ENCODE measurements at regions not wholly inside any gene's neighbourhood (a gene's known extent, or its start where the extent isn't known, plus 50 kb on each side); places are given as distances from the start of the nearest gene placed in this dataset.

- TF ChIP-seq, protein P1, sequence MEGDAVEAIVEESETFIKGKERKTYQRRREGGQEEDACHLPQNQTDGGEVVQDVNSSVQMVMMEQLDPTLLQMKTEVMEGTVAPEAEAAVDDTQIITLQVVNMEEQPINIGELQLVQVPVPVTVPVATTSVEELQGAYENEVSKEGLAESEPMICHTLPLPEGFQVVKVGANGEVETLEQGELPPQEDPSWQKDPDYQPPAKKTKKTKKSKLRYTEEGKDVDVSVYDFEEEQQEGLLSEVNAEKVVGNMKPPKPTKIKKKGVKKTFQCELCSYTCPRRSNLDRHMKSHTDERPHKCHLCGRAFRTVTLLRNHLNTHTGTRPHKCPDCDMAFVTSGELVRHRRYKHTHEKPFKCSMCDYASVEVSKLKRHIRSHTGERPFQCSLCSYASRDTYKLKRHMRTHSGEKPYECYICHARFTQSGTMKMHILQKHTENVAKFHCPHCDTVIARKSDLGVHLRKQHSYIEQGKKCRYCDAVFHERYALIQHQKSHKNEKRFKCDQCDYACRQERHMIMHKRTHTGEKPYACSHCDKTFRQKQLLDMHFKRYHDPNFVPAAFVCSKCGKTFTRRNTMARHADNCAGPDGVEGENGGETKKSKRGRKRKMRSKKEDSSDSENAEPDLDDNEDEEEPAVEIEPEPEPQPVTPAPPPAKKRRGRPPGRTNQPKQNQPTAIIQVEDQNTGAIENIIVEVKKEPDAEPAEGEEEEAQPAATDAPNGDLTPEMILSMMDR (IDR thresholded peaks at IDR 0.05; ENCODE audit: low read depth, low read length) = no peak
Observed at GRCh38 chr5:30690931-30691330, 502.6 kb upstream of the CDH6 start.

GRCh38 chr5:30687461-30687860 is 506.0 kb upstream of the CDH6 start:
- H3K4me3 ChIP-seq (ENCODE audit: low read depth, low read length) = no peak overlapping the region
- TF ChIP-seq, protein P1 (IDR thresholded peaks at IDR 0.05; ENCODE audit: low read depth, low read length) = no peak

More at GRCh38 chr5:30690931-30691330, 502.6 kb upstream of the CDH6 start:
- H3K4me3 ChIP-seq (ENCODE audit: low read depth, low read length) = no peak overlapping the region

GRCh38 chr5:30686530-30686929 is 507.0 kb upstream of the CDH6 start:
- H3K4me3 ChIP-seq (ENCODE audit: low read depth, low read length) = no peak overlapping the region
- TF ChIP-seq, protein P1 (IDR thresholded peaks at IDR 0.05; ENCODE audit: low read depth, low read length) = no peak

DNA sequence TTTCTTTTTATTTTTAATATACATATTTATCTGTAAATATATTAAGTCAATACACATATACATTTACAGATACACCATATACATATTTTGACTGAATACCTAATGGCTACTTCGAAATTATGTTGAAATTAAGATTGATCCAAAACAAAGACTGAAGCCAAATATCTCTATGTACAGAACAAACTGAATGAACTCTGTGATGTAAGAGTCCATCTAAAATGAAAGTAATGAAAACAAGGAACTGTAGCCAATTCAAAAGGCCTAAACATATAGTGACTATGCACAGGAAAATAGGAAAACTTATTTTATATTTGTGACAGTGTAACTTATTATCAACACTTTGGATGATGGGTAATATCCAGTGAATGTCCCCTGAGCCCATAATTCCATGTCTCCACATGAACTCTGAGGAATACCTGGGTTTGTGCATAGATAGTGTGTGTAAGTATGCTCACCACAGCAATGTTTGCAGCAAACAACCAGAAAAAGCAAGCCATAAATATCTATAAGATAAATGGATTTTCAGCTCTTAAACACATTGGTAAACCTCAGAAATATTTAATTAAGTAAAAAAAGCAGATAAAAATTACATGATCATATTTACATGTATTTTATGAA is 517.2 kb upstream of the CDH6 start:
- TF ChIP-seq, protein P1 (IDR thresholded peaks at IDR 0.05; ENCODE audit: low read depth, low read length) = no peak
- no peak overlapping the region for H3K4me3 ChIP-seq (ENCODE audit: low read depth, low read length)

DNA sequence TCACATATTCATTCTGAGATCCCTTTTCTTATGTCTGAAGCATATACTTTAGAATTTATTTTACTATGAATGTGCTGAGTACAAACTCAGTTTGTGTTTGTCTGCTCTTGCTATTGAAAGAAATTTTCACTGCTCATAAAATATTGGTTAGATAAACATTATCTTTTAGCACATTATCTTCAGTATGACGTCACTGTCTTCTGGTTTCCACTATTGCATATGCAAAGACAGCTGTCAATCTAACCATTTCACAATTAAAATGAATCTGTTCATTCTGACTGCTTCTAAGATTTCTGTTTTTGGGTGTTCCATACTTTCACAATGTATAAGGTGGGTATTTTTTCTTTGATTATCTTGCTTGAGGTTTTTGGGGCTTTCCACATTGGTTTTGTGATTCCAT is 526.2 kb upstream of the CDH6 start:
- H3K4me3 ChIP-seq (ENCODE audit: low read depth, low read length) = no peak overlapping the region
- TF ChIP-seq, protein P1 (IDR thresholded peaks at IDR 0.05; ENCODE audit: low read depth, low read length) = no peak

DNA sequence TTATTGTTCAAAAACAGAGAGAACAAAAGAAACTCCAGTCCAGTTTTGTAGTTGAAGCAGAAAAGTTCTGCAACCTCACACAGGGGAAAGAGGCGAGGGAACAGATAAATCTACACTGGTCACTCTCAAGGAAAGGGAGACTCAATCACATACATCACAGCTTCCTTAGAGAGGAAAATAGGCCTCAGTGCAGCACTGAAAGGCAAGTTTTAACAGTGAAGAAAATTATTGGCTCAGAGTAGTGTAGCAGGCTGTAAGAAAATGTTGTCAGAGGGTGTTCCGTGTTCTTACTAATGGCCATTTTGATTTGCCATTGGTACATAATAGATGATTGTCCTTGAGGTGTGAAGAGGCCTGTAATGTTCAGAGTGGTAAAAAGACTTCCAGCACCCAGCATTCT is 530.0 kb upstream of the CDH6 start:
- no peak overlapping the region for H3K4me3 ChIP-seq (ENCODE audit: low read depth, low read length)
- TF ChIP-seq, protein P1 (IDR thresholded peaks at IDR 0.05; ENCODE audit: low read depth, low read length) = no peak

DNA sequence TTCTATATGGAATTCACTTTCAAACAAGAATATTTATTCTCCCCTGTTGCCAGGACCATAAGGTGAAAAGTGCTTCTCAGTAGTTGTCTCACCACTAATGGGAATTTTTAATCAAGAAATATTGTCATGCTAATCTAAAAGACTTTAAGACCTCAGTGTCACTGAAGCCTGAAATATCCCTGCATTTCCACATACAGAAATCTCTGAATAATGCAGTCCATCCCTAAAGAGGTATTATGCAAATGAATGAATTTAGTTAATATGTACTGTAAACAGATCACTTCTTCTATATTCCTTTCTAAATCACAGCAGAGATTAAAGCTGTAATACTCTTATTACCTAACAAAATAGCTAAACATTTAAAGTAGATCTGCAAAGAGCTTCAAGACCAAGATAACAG is 531.1 kb upstream of the CDH6 start:
- TF ChIP-seq, protein P1 (IDR thresholded peaks at IDR 0.05; ENCODE audit: low read depth, low read length) = no peak
- no peak overlapping the region for H3K4me3 ChIP-seq (ENCODE audit: low read depth, low read length)

Data from WI38 (cell line).